ENCODE measurements at regions not wholly inside any gene's neighbourhood (a gene's known extent, or its start where the extent isn't known, plus 50 kb on each side); places are given as distances from the start of the nearest gene placed in this dataset.

GRCh38 chr9:89920131-89920530, 315.3 kb downstream of the GADD45G start:
- FAIRE-seq (no peak), DNase-seq (ENCODE audit: low read depth in 1 of 2, low spot score in 2 of 2) (no peak)
- no peak overlapping the region for H3K4me3 ChIP-seq (ENCODE audit: extremely low read depth in 1 of 4, insufficient read depth in 2 of 4, low read depth in 3 of 4, low read length in 4 of 4)
- no peak overlapping the region for H3K9ac ChIP-seq (replicated peaks in 1 of 4; ENCODE audit: extremely low read depth in 1 of 4, low read depth in 3 of 4, low read length in 3 of 4)
- H2BK12ac ChIP-seq (ENCODE audit: low read depth, low read length): no peak overlapping the region
- H2BK120ac ChIP-seq (replicated peaks; ENCODE audit: low read depth, low read length): no peak overlapping the region
- H3K23ac ChIP-seq (ENCODE audit: insufficient read length): no peak overlapping the region
- no peaks in the 10 kb centered on the region; the same call in 1 of the 2 replicates for H3K23me2 ChIP-seq (ENCODE audit: low read depth, low read length)
- no peak overlapping the region for H2AFZ ChIP-seq (ENCODE audit: low read length)
- no peak overlapping the region for H3K14ac ChIP-seq (ENCODE audit: insufficient read length)
- no peak overlapping the region for H2BK5ac ChIP-seq (ENCODE audit: low read depth, low read length)
- no peak overlapping the region for H2AK5ac ChIP-seq (ENCODE audit: low read depth, low read length)
- peaks cover 0 to 4% (median 0%) of the 10 kb centered on the region in 4 experiments; a peak in 1 of 7 replicates for H3K4me1 ChIP-seq (replicated peaks in 1 of 4; ENCODE audit: control insufficient read depth in 3 of 4, insufficient read depth in 4 of 4, low read length in 3 of 4)
- no peaks in the 10 kb centered on the region for H3K36me3 ChIP-seq (ENCODE audit: control insufficient read depth in 2 of 4, insufficient read depth in 4 of 4, low read length in 3 of 4)
- H4K20me1 ChIP-seq (replicated peaks in 1 of 2; ENCODE audit: control insufficient read depth in 1 of 2, insufficient read depth in 2 of 2, low read length in 2 of 2): peaks cover 0 to 3% of the 10 kb centered on the region in 2 experiments
- H4K8ac ChIP-seq (ENCODE audit: extremely low read depth, insufficient read depth, low read length): no peak overlapping the region
- ChIA-PET CTCF (ENCODE audit: partially characterized antibody) (interaction anchor here (0.8 to 3.5 kb wide), 20 partner anchors 8 to 328 kb away, joined by 3 to 20 read pairs (median 6); no protein-coding TSS in a partner anchor), POLR2A (ENCODE audit: partially characterized antibody) (interaction anchor here (2.2 kb wide), 1 partner anchor 316 kb away, joined by 6 read pairs; the partner anchor contains the start of gene GADD45G)
- H3K79me2 ChIP-seq (ENCODE audit: control insufficient read depth in 1 of 2, insufficient read depth in 2 of 2, low read length in 2 of 2): no peaks in the 10 kb centered on the region; a peak in 1 of 4 replicates
- H3K27me3 ChIP-seq (replicated peaks in 1 of 4; ENCODE audit: control insufficient read depth in 3 of 4, extremely low read depth in 1 of 4, insufficient read depth in 3 of 4, low read length in 3 of 4): no peaks in the 10 kb centered on the region; a peak in 1 of 7 replicates
- no peaks in the 10 kb centered on the region for H3K79me1 ChIP-seq (ENCODE audit: low read depth, low read length)
- H3K4ac ChIP-seq (replicated peaks; ENCODE audit: insufficient read length, low read depth, low read length): no peak overlapping the region
- no peak overlapping the region for H4K91ac ChIP-seq (replicated peaks; ENCODE audit: insufficient read length, low read length)
- no peak overlapping the region for H4K5ac ChIP-seq (ENCODE audit: insufficient read length, low read depth, low read length)
- H3K9me3 ChIP-seq (ENCODE audit: insufficient read depth in 2 of 2, low read depth in 1 of 2, low read length in 1 of 2): no peaks in the 10 kb centered on the region
- no peak overlapping the region for H3K4me2 ChIP-seq (ENCODE audit: insufficient read depth in 1 of 2, low read depth in 2 of 2, low read length in 2 of 2)
- H3K18ac ChIP-seq (ENCODE audit: extremely low read depth, low read length): no peak overlapping the region
- H3K27ac ChIP-seq (ENCODE audit: low read depth, low read length): no peak overlapping the region
- no peak overlapping the region for H2BK20ac ChIP-seq (ENCODE audit: low read length)
- no peak overlapping the region for H3K56ac ChIP-seq (replicated peaks; ENCODE audit: insufficient read length, low read depth, low read length)
- no peak overlapping the region for H2BK15ac ChIP-seq (ENCODE audit: low read length)
- 81% methylated on average over 5 of the region's 5 CpGs; no CpG with 5 or more reads in 1 of the 2 experiments for WGBS, 2 experiments (ENCODE audit: extremely low coverage in 1 of 2, insufficient coverage in 1 of 2, insufficient read length in 1 of 2, insufficient replicate concordance in 2 of 2, low coverage in 1 of 2, low lambda C conversion rate in 2 of 2, missing lambda C conversion rate in 1 of 2)
- TF ChIP-seq HDAC6 (IDR thresholded peaks at IDR 0.05; ENCODE audit: low read depth, low read length): no peak
- no peak for TF ChIP-seq EZH2 (IDR thresholded peaks at IDR 0.05; ENCODE audit: low read depth, low read length, severe bottlenecking)
- no peak for TF ChIP-seq SIRT6 (IDR thresholded peaks at IDR 0.05; ENCODE audit: low read length)
- no peak for TF ChIP-seq KDM1A (IDR thresholded peaks at IDR 0.05; ENCODE audit: borderline replicate concordance, low read length)
- TF ChIP-seq CBX5 (IDR thresholded peaks at IDR 0.05; ENCODE audit: low read depth, low read length): no peak
- no peak for TF ChIP-seq EGR1 (IDR thresholded peaks at IDR 0.05; ENCODE audit: borderline replicate concordance, low read depth, low read length)
- TF ChIP-seq RXRA (IDR thresholded peaks at IDR 0.05; ENCODE audit: insufficient read depth, low read depth, low read length): no peak
- no peak for TF ChIP-seq CTBP2 (IDR thresholded peaks at IDR 0.05; ENCODE audit: borderline replicate concordance, insufficient read depth, insufficient read length, low read length)

All from H1 (cell line).